NCI-H1105 (cell line): ENCODE measurements at regions not wholly inside any gene's neighbourhood (a gene's known extent, or its start where the extent isn't known, plus 50 kb on each side); places are given as distances from the start of the nearest gene placed in this dataset.

Experiments used
- DNase-seq: peaks from one replicate; lab custom pipeline; 2025; lab: John Stamatoyannopoulos, UW

DNA sequence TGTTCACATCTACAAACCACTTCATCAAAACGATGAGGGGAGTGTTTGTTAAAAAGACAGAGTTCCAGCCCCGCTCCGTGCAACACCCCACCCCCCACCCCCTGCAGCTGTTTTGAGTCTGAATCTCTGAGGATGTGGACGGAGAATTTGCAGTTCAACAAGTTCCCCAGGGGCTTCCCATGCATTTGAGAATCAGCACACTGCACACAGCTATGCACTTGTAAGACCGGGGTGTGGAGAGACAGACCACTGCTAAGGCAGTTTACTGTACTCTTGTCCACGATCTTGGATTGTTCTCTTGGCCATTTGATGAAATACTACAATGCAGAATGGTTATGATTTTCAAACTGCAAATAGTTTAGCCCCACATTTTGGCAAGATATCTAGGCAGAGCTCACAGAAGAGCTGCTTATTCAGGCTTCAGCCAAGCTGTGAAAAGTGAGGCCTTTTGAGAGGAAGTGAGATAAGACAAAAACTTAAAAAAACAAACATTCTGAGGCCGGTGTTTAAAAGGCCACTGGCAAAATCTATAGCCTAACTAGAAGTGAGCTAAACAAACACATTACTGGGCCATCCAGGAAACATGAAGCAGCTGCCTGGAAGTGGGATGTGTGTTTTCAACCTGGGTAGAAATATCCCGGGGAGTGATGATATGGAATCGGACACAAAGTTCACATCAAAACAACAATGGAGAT, 308.2 kb upstream of the ADAMTS9 start:
- no peak for DNase-seq

- DNase-seq, result no peak
Observed at GRCh38 chr3:64993781-64994180, 306.0 kb upstream of the ADAMTS9 start.

DNA sequence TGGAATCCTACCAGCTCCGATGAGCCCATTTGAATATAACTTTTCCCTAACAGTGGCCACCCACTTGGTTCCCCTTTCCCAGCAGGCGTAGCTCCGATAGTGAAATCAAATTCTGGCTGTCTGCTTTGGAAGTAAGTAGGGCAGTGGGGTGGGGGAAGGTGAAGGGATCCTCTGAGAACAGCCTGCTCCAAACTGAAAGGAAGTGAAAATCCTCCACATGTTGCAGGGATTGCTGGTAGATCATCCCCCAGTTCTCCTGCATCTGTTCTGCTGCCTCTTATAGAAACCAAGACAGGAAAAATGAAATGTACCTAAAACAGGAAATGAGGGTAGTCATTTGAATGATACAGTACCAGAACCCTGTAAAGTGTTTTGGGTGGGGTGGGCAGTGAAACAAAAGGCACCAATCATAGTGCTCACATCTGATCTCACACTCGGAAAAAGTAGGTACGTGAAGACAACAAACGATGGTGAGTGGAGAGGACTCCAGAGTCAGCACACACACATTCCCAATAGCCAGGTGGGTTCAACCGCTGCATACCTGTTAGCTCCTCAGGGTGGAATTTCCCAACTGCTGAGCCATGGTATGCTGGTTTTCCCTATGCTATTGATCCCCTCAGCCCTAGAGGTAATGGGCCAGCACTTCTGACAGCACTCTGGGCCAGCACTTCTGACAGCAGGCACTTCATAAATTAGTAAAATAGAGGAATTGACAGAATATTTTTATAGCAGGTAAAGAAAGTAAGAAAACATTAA, 304.9 kb upstream of the ADAMTS9 start:
- DNase-seq, result no peak

DNA sequence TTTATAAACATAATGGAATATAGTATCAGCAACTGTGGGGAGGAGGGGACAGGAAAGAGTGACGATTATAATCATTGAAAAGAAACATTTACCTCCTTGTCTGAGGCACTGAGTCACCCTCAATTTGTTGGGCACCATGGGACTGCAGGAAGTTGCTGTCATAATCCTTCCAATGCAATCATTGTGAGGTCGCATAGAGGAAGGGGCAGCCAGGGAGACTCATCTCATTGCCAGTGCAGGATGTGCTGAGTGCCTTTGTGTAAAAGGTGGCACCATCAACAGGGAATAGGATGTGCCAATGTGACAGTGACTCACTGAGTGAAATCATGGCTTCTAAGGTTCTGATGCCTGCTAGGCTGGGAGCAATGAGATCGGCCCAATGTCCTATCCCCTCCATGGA, 300.4 kb upstream of the ADAMTS9 start:
- DNase-seq, result no peak

DNA sequence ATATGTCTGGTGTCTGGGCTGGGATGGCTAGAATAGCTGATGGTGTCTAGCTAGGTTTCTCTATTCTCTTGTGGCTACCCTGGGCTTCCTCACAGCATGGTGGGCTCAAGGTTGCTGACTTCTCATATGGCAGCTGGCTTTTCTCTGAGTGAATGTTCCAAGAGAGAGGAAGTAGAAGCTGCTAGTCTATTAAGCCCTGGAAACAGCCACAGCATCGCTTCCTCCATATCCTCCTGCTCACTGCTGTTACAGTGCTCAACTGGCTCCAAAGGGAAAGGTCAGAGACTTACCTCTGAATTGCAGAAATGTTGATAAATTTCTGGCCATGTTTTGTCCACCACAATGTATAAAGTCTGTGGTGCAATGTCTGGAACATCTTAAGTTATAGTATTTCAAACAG, 299.9 kb upstream of the ADAMTS9 start:
- no peak for DNase-seq

- no peak for DNase-seq
Observed at GRCh38 chr3:64985072-64985471, 297.3 kb upstream of the ADAMTS9 start.

- no peak for DNase-seq
Observed at GRCh38 chr3:64983583-64984359, 296.0 kb upstream of the ADAMTS9 start.

GRCh38 chr3:64977308-64978100, 289.7 kb upstream of the ADAMTS9 start:
- no peak for DNase-seq

- no peak for DNase-seq
Observed at GRCh38 chr3:64976456-64976855, 288.7 kb upstream of the ADAMTS9 start.

- DNase-seq, result no peak
Observed at GRCh38 chr3:64975147-64975546, 287.3 kb upstream of the ADAMTS9 start.

DNA sequence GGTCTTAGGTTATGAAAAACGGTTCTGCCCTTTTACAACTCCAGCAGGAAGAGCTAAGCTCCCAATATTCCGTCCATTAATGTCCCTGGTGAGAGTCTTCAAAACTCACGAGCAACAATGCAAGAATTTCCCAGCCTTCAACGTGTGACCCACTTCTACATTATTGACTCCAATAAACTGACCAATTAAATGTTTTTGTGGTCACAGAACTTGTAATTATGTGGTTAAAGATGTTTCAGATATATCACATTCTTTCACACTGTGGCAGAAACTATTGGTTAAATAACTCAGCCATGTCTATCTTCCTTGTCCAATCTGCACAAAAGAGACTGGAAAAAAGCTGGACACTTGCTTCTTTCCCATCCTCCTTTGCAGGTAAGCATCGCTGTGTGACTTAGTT, 286.6 kb upstream of the ADAMTS9 start:
- DNase-seq, result no peak

- no peak for DNase-seq
Observed at GRCh38 chr3:64972793-64973192, 285.0 kb upstream of the ADAMTS9 start.

- no peak for DNase-seq
Observed at GRCh38 chr3:64971602-64972001, 283.8 kb upstream of the ADAMTS9 start.

- DNase-seq, result no peak
Observed at GRCh38 chr3:64970634-64971033, 282.8 kb upstream of the ADAMTS9 start.

DNA sequence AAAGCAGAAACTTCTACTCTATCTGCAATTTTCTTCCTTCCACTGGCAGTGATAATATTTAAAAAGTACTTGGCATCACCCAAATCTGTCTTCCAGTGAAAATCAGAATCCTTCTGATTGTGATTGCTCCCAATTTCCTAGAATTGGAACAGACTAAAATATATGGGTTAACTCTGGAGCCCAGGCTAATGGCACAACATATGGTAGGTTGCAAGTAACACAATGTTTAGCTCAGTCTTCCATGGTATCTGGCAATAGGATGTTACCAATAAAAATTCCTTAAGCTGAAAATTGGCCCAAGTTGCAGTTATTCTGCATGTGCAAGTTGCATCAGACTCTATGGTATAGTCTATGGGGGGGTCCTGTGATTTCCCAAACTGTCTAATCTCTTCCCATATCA, 273.5 kb upstream of the ADAMTS9 start:
- DNase-seq, result no peak

GRCh38 chr3:64958199-64958843, 270.5 kb upstream of the ADAMTS9 start:
- DNase-seq, result no peak

DNA sequence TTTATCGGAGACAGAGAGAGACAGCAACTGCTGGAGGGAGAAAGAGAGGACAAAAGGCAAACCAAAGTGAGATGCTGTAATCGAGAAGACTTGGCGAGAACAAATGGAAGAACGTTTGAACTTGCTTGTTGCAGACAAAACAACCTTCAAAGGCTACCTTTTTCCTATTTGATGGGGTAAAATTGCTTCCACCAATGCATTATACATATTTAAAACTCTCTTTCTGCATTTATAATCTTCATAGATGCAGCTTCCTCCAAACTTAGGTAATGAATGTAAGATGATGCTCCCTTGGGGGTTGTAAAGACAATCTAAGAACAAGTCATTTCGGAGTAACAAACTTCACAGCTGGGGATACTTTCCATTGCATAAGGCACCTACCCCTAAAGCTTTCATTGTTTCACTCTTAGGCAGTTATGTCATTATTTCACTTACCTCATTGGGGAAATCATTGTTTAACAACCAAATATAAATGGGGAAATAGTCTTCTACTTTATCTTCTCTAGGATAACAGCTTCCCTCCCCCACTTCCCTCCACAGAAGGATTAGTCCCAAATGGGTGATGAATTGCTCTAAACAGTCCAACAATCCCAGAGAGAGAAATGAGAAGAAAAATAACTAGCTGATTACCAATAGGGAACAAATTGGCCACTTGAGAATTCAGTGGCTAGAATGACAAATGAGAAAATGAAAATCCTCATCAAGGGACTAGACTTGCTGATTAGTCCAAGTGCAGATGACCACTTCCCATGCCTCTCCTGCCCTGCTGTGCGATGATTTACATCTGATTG, 269.8 kb upstream of the ADAMTS9 start:
- no peak for DNase-seq

DNA sequence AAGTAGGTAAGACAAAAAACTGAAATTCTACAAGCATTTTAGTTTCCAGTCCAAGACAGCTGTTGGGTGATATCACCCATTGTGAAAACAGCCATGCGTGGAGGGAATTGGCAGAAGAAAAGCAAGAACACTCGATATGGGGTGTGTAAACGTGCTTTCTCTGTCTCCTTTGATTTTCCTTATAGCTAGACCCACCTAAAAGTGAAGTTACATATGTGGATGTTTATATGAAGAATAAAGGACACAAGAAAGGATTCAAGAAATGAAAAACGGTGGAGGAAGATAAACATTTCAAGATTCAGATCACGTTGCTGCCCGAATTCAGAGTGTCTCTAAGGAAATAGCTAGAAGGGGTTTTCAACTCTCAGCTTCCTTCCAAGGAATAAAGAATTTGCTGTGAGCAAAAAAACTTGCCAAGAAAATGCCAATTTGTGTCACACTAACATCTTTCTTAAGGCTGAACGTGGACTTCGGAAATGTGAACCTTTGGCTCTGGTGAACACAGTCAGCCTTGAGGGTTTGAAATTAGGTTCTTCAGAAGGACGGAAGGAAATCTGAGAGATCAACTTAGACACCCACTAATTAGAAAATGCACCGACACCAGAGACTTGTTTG, 269.0 kb upstream of the ADAMTS9 start:
- DNase-seq, result no peak

DNA sequence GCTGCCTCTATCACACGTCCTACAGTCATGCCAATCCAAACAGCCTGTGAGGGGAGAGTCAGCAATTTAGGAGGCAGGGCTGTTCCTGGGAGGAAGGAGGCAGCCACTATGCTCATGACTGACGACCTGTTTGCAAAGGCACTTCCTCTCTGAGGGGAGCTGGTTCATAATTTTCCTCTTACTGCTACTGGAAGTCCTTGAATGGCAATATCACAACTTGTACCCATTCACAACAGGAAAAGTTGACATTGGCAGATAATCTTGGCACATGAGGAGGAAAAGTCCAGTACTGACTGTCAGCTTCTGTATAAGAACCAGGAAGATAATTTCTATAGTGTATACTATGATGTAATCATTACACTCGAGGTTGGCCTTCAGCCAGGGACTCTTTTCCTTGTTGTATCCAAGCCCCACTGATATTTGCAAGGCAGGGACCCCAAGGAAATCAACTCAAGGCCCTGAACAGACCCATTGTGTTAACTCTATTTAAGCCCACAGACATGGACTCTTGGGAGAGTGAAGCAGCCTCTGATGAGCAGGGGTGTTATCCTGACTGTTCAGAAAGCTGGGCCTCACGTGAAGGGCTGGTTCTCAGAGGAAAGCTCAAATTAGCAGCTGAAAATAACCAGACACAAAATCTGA, 267.3 kb upstream of the ADAMTS9 start:
- DNase-seq, result no peak

GRCh38 chr3:64945171-64945729, 257.4 kb upstream of the ADAMTS9 start:
- no peak for DNase-seq
